Parathyroid adenoma (tissue), 2 donors: ENCODE measurements at regions not wholly inside any gene's neighbourhood (a gene's known extent, or its start where the extent isn't known, plus 50 kb on each side); places are given as distances from the start of the nearest gene placed in this dataset.

Experiments
- H2AFZ ChIP-seq: fragments of 300-600 bp; sonication (generic); one replicate; pipeline ENCODE4 v1.7.0; 2017; ENCODE audit warnings: antibody characterized with exemption, mild to moderate bottlenecking
- H3K27ac ChIP-seq: fragments of 300-600 bp; sonication (generic); one replicate; pipeline ENCODE4 v1.7.0; 2017
- H3K27me3 ChIP-seq: fragments of 300-600 bp; sonication (generic); one replicate; pipeline ENCODE4 v1.7.0; 2017; ENCODE audit warnings: low read length; ENCODE audit not compliant: control insufficient read depth, insufficient read depth
- H3K36me3 ChIP-seq: fragments of 300-600 bp; sonication (generic); one replicate; pipeline ENCODE4 v1.7.0; 2017; ENCODE audit warnings: low read length; ENCODE audit not compliant: control insufficient read depth, insufficient read depth
- H3K4me1 ChIP-seq: fragments of 300-600 bp; sonication (generic); one replicate; pipeline ENCODE4 v1.7.0; 2017; ENCODE audit warnings: control low read depth
- H3K4me2 ChIP-seq: fragments of 300-600 bp; sonication (generic); one replicate; pipeline ENCODE4 v1.7.0; 2017; ENCODE audit warnings: low read length
- H3K4me3 ChIP-seq: fragments of 300-600 bp; sonication (generic); one replicate; pipeline ENCODE4 v1.7.0; 2017; ENCODE audit warnings: low read depth, low read length
- H3K79me2 ChIP-seq: fragments of 300-600 bp; sonication (generic); one replicate; pipeline ENCODE4 v1.7.0; 2017; ENCODE audit warnings: control low read depth
- H3K9ac ChIP-seq: fragments of 300-600 bp; sonication (generic); one replicate; pipeline ENCODE4 v1.7.0; 2017; ENCODE audit warnings: mild to moderate bottlenecking
- H3K9me3 ChIP-seq: fragments of 300-600 bp; sonication (generic); one replicate; pipeline ENCODE4 v1.7.0; 2017; ENCODE audit warnings: low read length; ENCODE audit not compliant: control insufficient read depth
- CTCF ChIP-seq: fragments of 300-600 bp; sonication (generic); IDR thresholded peaks from one replicate; pipeline ENCODE4 v1.7.0; 2017; ENCODE audit warnings: antibody characterized with exemption, mild to moderate bottlenecking
- donor health status: primary hyperparathyroidism.

- H3K9ac ChIP-seq: no peak overlapping the region
- no peak overlapping the region for H3K4me2 ChIP-seq
- no peak overlapping the region for H3K27ac ChIP-seq
- no peaks in the 10 kb centered on the region for H3K79me2 ChIP-seq
- no peak for TF ChIP-seq CTCF
- no peaks in the 10 kb centered on the region for H3K27me3 ChIP-seq
- H3K4me1 ChIP-seq: no peaks in the 10 kb centered on the region
- H3K9me3 ChIP-seq: no peaks in the 10 kb centered on the region
- no peak overlapping the region for H2AFZ ChIP-seq
- no peaks in the 10 kb centered on the region for H3K36me3 ChIP-seq
- no peak overlapping the region for H3K4me3 ChIP-seq
Observed at GRCh38 chr2:11910971-11911370, 164.5 kb downstream of the LPIN1 start.

- no peaks in the 10 kb centered on the region for H3K9me3 ChIP-seq
- H3K9ac ChIP-seq: no peak overlapping the region
- H3K27me3 ChIP-seq: no peaks in the 10 kb centered on the region
- H3K4me3 ChIP-seq: no peak overlapping the region
- no peak for TF ChIP-seq CTCF
- H3K4me2 ChIP-seq: no peak overlapping the region
- no peak overlapping the region for H2AFZ ChIP-seq
- H3K27ac ChIP-seq: no peak overlapping the region
- H3K79me2 ChIP-seq: no peaks in the 10 kb centered on the region
- H3K4me1 ChIP-seq: no peaks in the 10 kb centered on the region
- no peaks in the 10 kb centered on the region for H3K36me3 ChIP-seq
Observed at GRCh38 chr2:11912980-11913379, 166.5 kb downstream of the LPIN1 start.

GRCh38 chr2:11914455-11914854 lies 168.0 kb downstream of the LPIN1 start:
- Histone ChIP-seq H3K36me3 (no peaks in the 10 kb centered on the region), H3K4me2 (no peak overlapping the region), H3K9ac (no peak overlapping the region), H3K27me3 (no peaks in the 10 kb centered on the region), H3K4me3 (no peak overlapping the region), H2AFZ (no peak overlapping the region), H3K79me2 (no peaks in the 10 kb centered on the region), H3K4me1 (no peaks in the 10 kb centered on the region), H3K27ac (no peak overlapping the region), H3K9me3 (no peaks in the 10 kb centered on the region)
- no peak for TF ChIP-seq CTCF

GRCh38 chr2:11915650-11916049 lies 169.2 kb downstream of the LPIN1 start:
- Histone ChIP-seq H3K9me3 (no peaks in the 10 kb centered on the region), H3K79me2 (no peaks in the 10 kb centered on the region), H3K36me3 (no peaks in the 10 kb centered on the region), H3K27me3 (no peaks in the 10 kb centered on the region), H3K4me3 (no peak overlapping the region), H2AFZ (no peak overlapping the region), H3K9ac (no peak overlapping the region), H3K4me1 (no peaks in the 10 kb centered on the region), H3K4me2 (no peak overlapping the region), H3K27ac (no peak overlapping the region)
- TF ChIP-seq CTCF: no peak

- H3K27ac ChIP-seq: no peak overlapping the region
- no peaks in the 10 kb centered on the region for H3K9me3 ChIP-seq
- no peaks in the 10 kb centered on the region for H3K36me3 ChIP-seq
- H2AFZ ChIP-seq: no peak overlapping the region
- no peak overlapping the region for H3K4me2 ChIP-seq
- no peaks in the 10 kb centered on the region for H3K79me2 ChIP-seq
- no peaks in the 10 kb centered on the region for H3K27me3 ChIP-seq
- H3K9ac ChIP-seq: no peak overlapping the region
- H3K4me1 ChIP-seq: no peaks in the 10 kb centered on the region
- H3K4me3 ChIP-seq: no peak overlapping the region
- no peak for TF ChIP-seq CTCF
Observed at GRCh38 chr2:11919953-11920352, 173.5 kb downstream of the LPIN1 start.
